ENCODE measurements at regions not wholly inside any gene's neighbourhood (a gene's known extent, or its start where the extent isn't known, plus 50 kb on each side); places are given as distances from the start of the nearest gene placed in this dataset.

DNA sequence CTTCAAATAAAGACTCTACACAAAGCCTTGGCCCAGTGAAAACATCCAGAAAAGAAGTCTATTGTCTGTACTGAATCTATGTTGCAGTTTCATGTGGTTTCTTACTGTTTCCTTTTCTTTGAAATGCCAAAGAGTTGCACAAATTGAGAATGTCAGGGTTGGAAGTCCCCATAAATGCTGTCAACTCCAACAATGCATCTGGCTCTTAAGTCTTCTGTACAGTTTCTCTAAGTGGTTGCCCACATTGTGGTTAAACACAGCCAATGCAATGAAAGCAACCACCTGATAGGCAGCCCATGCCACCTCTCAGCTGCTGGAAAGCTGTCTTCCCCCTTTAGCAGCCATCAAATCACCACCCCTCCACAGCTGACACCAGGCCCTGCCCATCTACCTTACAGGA lies 67.2 kb upstream of the C1GALT1C1 start:
- in situ Hi-C loops (cut with MboI) = no loop called here

DNA sequence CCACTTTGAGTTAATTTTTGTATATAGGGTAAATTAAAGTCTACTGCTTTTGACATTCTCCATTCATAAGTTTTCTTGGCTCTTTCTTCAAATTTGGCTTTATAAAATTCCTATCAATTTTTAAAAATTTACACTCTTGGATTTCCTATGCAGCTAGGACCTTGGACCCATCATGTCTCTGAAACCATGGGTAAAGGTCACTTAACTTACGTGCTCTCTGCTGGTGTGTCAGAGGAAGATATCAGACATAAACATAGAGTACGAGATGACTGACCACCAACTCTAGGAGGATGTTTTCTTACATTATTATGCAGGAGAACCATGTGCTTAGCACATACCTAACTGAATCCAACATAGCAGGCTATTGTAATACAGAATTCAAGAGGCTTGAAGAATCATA lies 62.5 kb upstream of the C1GALT1C1 start:
- Histone ChIP-seq H3K9me3 (ENCODE audit: low read depth) (no peaks in the 10 kb centered on the region), H3K36me3 (ENCODE audit: low read depth) (no peaks in the 10 kb centered on the region)

More for the DNA sequence above, 67.2 kb upstream of the C1GALT1C1 start:
- no peaks in the 10 kb centered on the region for H3F3A ChIP-seq (ENCODE audit: insufficient read depth)
- H3K9ac ChIP-seq = no peak overlapping the region
- H3K4me2 ChIP-seq (ENCODE audit: unreplicated experiment) = no peak overlapping the region
- H3K4me1 ChIP-seq (ENCODE audit: insufficient read depth) = no peaks in the 10 kb centered on the region
- H3K79me2 ChIP-seq (ENCODE audit: insufficient read depth) = no peaks in the 10 kb centered on the region
- TF ChIP-seq EZH2phosphoT487 (IDR thresholded peaks at IDR 0.05; ENCODE audit: insufficient read depth, low read depth) = no peak
- TF ChIP-seq EZH2 (IDR thresholded peaks at IDR 0.05; ENCODE audit: insufficient read depth, poor library complexity, severe bottlenecking) = no peak
- H3K4me3 ChIP-seq = no peak overlapping the region
- no peaks in the 10 kb centered on the region for H3K9me2 ChIP-seq (ENCODE audit: insufficient read depth)
- no peaks in the 10 kb centered on the region for H3K36me3 ChIP-seq (ENCODE audit: low read depth)
- no peak for DNase-seq
- no peaks in the 10 kb centered on the region for H3K9me3 ChIP-seq (ENCODE audit: low read depth)
- no peaks in the 10 kb centered on the region for H4K20me1 ChIP-seq (ENCODE audit: insufficient read depth)
- H3K27ac ChIP-seq = no peak overlapping the region
- no peak overlapping the region for H2AFZ ChIP-seq
- no peaks in the 10 kb centered on the region for H3K27me3 ChIP-seq (replicated peaks; ENCODE audit: insufficient read depth)

DNA sequence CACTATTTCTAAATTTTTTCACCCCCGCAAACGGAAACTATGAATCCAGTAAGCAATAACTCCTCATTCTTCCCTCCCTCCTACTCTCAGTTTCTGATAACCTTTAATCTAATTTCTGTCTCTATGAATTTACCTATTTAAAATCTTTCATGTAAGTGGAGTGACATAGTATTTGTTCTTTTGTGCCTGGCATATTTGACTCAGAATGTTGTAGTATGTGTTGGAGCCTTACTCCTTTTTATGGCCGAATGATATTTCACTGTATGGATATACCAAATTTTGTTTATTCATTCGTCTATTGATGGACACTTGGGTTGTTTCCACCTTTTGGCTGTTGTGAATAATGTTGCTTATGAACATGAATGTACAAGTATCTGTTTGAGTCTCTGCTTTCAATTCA lies 61.1 kb upstream of the C1GALT1C1 start:
- Histone ChIP-seq H3K36me3 (ENCODE audit: low read depth) (no peaks in the 10 kb centered on the region), H4K20me1 (ENCODE audit: insufficient read depth) (no peaks in the 10 kb centered on the region), H3K27me3 (replicated peaks; ENCODE audit: insufficient read depth) (no peaks in the 10 kb centered on the region), H3F3A (ENCODE audit: insufficient read depth) (no peaks in the 10 kb centered on the region), H3K9ac (no peak overlapping the region), H3K4me1 (ENCODE audit: insufficient read depth) (0 out of 2 replicates have a peak, but pooled peaks cover 4% of the 10 kb centered on the region), H3K27ac (no peak overlapping the region), H3K4me3 (no peak overlapping the region), H2AFZ (no peak overlapping the region), H3K79me2 (ENCODE audit: insufficient read depth) (no peaks in the 10 kb centered on the region), H3K4me2 (ENCODE audit: unreplicated experiment) (no peak overlapping the region), H3K9me2 (ENCODE audit: insufficient read depth) (no peaks in the 10 kb centered on the region), H3K9me3 (ENCODE audit: low read depth) (no peaks in the 10 kb centered on the region)
- no peak for TF ChIP-seq EZH2 (IDR thresholded peaks at IDR 0.05; ENCODE audit: insufficient read depth, poor library complexity, severe bottlenecking)
- no peak for TF ChIP-seq EZH2phosphoT487 (IDR thresholded peaks at IDR 0.05; ENCODE audit: insufficient read depth, low read depth)
- no peak for DNase-seq
- 90 to 91% methylated on average over 4 of the region's 4 CpGs for WGBS, 2 experiments (ENCODE audit: low coverage in 1 of 2, low lambda C conversion rate in 2 of 2, missing lambda C conversion rate in 2 of 2)
- in situ Hi-C loops (cut with MboI) = no loop called here

More for the DNA sequence above, 62.5 kb upstream of the C1GALT1C1 start:
- no peak overlapping the region for H2AFZ ChIP-seq
- no peak overlapping the region for H3K4me2 ChIP-seq (ENCODE audit: unreplicated experiment)
- no peaks in the 10 kb centered on the region for H3K9me2 ChIP-seq (ENCODE audit: insufficient read depth)
- DNase-seq = no peak
- H3F3A ChIP-seq (ENCODE audit: insufficient read depth) = no peaks in the 10 kb centered on the region
- H3K9ac ChIP-seq = no peak overlapping the region
- H3K4me1 ChIP-seq (ENCODE audit: insufficient read depth) = no peaks in the 10 kb centered on the region
- H3K27me3 ChIP-seq (replicated peaks; ENCODE audit: insufficient read depth) = no peaks in the 10 kb centered on the region
- H3K4me3 ChIP-seq = no peak overlapping the region
- H3K79me2 ChIP-seq (ENCODE audit: insufficient read depth) = no peaks in the 10 kb centered on the region
- WGBS, 2 experiments (ENCODE audit: low coverage in 1 of 2, low lambda C conversion rate in 2 of 2, missing lambda C conversion rate in 2 of 2) = 73 to 77% methylated on average over 2 of the region's 2 CpGs
- TF ChIP-seq EZH2phosphoT487 (IDR thresholded peaks at IDR 0.05; ENCODE audit: insufficient read depth, low read depth) = no peak
- no peak for TF ChIP-seq EZH2 (IDR thresholded peaks at IDR 0.05; ENCODE audit: insufficient read depth, poor library complexity, severe bottlenecking)
- H4K20me1 ChIP-seq (ENCODE audit: insufficient read depth) = no peaks in the 10 kb centered on the region
- in situ Hi-C loops (cut with MboI) = no loop called here
- no peak overlapping the region for H3K27ac ChIP-seq

DNA sequence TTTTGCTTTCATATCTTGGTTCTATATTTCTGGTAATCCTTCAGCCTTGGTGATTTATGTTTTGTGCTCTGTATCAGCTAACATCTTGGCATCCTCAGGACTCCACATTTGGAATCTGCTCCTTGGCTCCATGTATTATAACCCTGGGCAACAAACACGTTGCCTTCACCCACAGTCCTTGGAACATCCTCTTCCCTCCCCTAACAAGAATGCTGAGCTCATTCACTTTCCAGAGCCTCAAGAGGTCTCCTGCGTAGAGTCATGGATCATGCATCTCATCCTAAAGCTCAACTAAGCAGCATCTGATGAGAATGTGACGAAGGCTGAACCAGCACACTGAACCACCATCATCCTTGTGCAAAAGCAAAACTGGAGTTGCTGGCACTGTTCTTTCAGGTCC lies 60.5 kb upstream of the C1GALT1C1 start:
- Histone ChIP-seq H3K9me3 (ENCODE audit: low read depth) (no peaks in the 10 kb centered on the region), H4K20me1 (ENCODE audit: insufficient read depth) (no peaks in the 10 kb centered on the region), H3K9ac (no peak overlapping the region), H3K9me2 (ENCODE audit: insufficient read depth) (no peaks in the 10 kb centered on the region), H3K4me1 (ENCODE audit: insufficient read depth) (0 out of 2 replicates have a peak, but pooled peaks cover 7% of the 10 kb centered on the region), H3K36me3 (ENCODE audit: low read depth) (no peaks in the 10 kb centered on the region), H3K79me2 (ENCODE audit: insufficient read depth) (no peaks in the 10 kb centered on the region), H3K4me2 (ENCODE audit: unreplicated experiment) (no peak overlapping the region), H3F3A (ENCODE audit: insufficient read depth) (no peaks in the 10 kb centered on the region), H3K4me3 (no peak overlapping the region), H3K27ac (no peak overlapping the region), H2AFZ (no peak overlapping the region), H3K27me3 (replicated peaks; ENCODE audit: insufficient read depth) (no peaks in the 10 kb centered on the region)
- 32 to 40% methylated on average over 3 of the region's 3 CpGs for WGBS, 2 experiments (ENCODE audit: low coverage in 1 of 2, low lambda C conversion rate in 2 of 2, missing lambda C conversion rate in 2 of 2)
- TF ChIP-seq EZH2 (IDR thresholded peaks at IDR 0.05; ENCODE audit: insufficient read depth, poor library complexity, severe bottlenecking) = no peak
- no peak for TF ChIP-seq EZH2phosphoT487 (IDR thresholded peaks at IDR 0.05; ENCODE audit: insufficient read depth, low read depth)
- in situ Hi-C loops (cut with MboI) = no loop called here
- peak; percentile 39 for DNase-seq

DNA sequence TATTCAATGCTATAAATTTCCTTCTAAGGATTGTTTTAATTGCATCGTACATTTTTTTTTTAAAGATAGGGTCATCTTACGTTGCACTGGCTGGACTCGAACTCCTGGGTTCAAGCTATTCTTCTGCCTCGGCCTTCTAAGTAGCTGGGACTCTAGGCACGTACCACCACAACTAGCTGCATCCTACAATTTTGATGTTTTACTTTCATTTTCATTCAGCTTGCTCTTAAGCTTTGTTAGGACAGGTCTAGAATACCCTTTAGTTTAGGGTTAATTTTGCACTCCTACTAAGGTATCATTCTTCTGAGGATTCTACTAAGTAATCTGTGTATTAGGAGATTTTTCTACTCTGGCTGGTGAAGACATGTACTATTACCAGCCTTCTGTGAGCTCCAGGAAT lies 50.2 kb upstream of the C1GALT1C1 start:
- peak overlapping the region; percentile 20 for H3K4me2 ChIP-seq (ENCODE audit: unreplicated experiment)
- H3F3A ChIP-seq (ENCODE audit: insufficient read depth) = no peaks in the 10 kb centered on the region
- H3K4me1 ChIP-seq (ENCODE audit: insufficient read depth) = no peaks in the 10 kb centered on the region
- H3K4me3 ChIP-seq = no peak overlapping the region
- H3K36me3 ChIP-seq (ENCODE audit: low read depth) = no peaks in the 10 kb centered on the region
- no peaks in the 10 kb centered on the region for H4K20me1 ChIP-seq (ENCODE audit: insufficient read depth)
- H3K27ac ChIP-seq = no peak overlapping the region
- TF ChIP-seq EZH2phosphoT487 (IDR thresholded peaks at IDR 0.05; ENCODE audit: insufficient read depth, low read depth) (no peak), EZH2 (IDR thresholded peaks at IDR 0.05; ENCODE audit: insufficient read depth, poor library complexity, severe bottlenecking) (no peak)
- 79 to 82% methylated on average over 5 of the region's 5 CpGs for whole genome bisulfite sequencing, 2 experiments (ENCODE audit: low coverage in 1 of 2, low lambda C conversion rate in 2 of 2, missing lambda C conversion rate in 2 of 2)
- no peak overlapping the region for H3K9ac ChIP-seq
- no peaks in the 10 kb centered on the region for H3K27me3 ChIP-seq (replicated peaks; ENCODE audit: insufficient read depth)
- no peaks in the 10 kb centered on the region for H3K9me3 ChIP-seq (ENCODE audit: low read depth)
- in situ Hi-C loops (cut with MboI) = no loop called here
- peak overlapping the region; percentile 65 for H2AFZ ChIP-seq
- no peak for DNase-seq
- H3K79me2 ChIP-seq (ENCODE audit: insufficient read depth) = no peaks in the 10 kb centered on the region
- no peaks in the 10 kb centered on the region for H3K9me2 ChIP-seq (ENCODE audit: insufficient read depth)
